ENCODE measurements at regions not wholly inside any gene's neighbourhood (a gene's known extent, or its start where the extent isn't known, plus 50 kb on each side); places are given as distances from the start of the nearest gene placed in this dataset.

GRCh38 chr15:36275656-36276055 lies 303.8 kb upstream of the CDIN1 start:
- intact Hi-C loops (cut with micrococcal nuclease; ENCODE audit: unreplicated experiment) (no loop called here), in situ Hi-C loops (cut with MboI) (no loop called here)
- H3K9me3 ChIP-seq (replicated peaks; ENCODE audit: control insufficient read depth, insufficient read depth, low read length), result no peaks in the 10 kb centered on the region; the same call in 2 of the 3 replicates
- no peaks in the 10 kb centered on the region for H3K27me3 ChIP-seq (replicated peaks in 1 of 2; ENCODE audit: control insufficient read depth in 2 of 2, insufficient read depth in 2 of 2, low read length in 1 of 2)
- H3K27ac ChIP-seq (ENCODE audit: control insufficient read depth, insufficient read depth), result no peak overlapping the region
- H3K4me2 ChIP-seq (ENCODE audit: control insufficient read depth, insufficient read depth), result no peak overlapping the region
- BruUV-seq (replicated peaks), result no TSS peak
- H2AFZ ChIP-seq (ENCODE audit: control insufficient read depth, low read depth, low read length), result no peak overlapping the region
- no peaks in the 10 kb centered on the region for H3K36me3 ChIP-seq (ENCODE audit: control insufficient read depth in 2 of 2, insufficient read depth in 2 of 2, low read length in 1 of 2)
- H4K20me1 ChIP-seq (ENCODE audit: control insufficient read depth, insufficient read depth), result no peaks in the 10 kb centered on the region
- H3K4me1 ChIP-seq (ENCODE audit: control insufficient read depth, insufficient read depth, low read length), result no peaks in the 10 kb centered on the region
- ChIA-PET SMC1A (ENCODE audit: uncharacterized antibody, unreplicated experiment) (no interaction called here), CTCF (no interaction called here), RAD21 (ENCODE audit: unreplicated experiment) (no interaction called here), POLR2A (no interaction called here)
- WGBS (ENCODE audit: insufficient coverage, insufficient replicate concordance, low lambda C conversion rate, missing lambda C conversion rate), result 3% methylated on average over 2 of the region's 2 CpGs
- H3K4me3 ChIP-seq, result no peak overlapping the region
- DNase-seq (ENCODE audit: low read depth, low spot score), result no peak
- H3K9ac ChIP-seq (ENCODE audit: control insufficient read depth, insufficient read depth, low read length), result no peak overlapping the region
- TF ChIP-seq NKRF (conservative IDR thresholded peaks at IDR 0.05), result no peak
- TF ChIP-seq CEBPZ (IDR thresholded peaks at IDR 0.05; ENCODE audit: low read depth, low read length), result no peak
- TF ChIP-seq SIN3A (IDR thresholded peaks at IDR 0.05; ENCODE audit: low read depth, low read length), result no peak
- no peak for TF ChIP-seq CREM (IDR thresholded peaks at IDR 0.05; ENCODE audit: low read depth)
- TF ChIP-seq SMAD1 (IDR thresholded peaks at IDR 0.05; ENCODE audit: low read depth, partially characterized antibody), result no peak
- TF ChIP-seq MEF2A (IDR thresholded peaks at IDR 0.05; ENCODE audit: insufficient read depth, low read depth, low read length), result no peak
- no peaks in the 10 kb centered on the region for H3K79me2 ChIP-seq (ENCODE audit: control insufficient read depth, insufficient read depth, low read length)
- ATAC-seq, result no peak
- FAIRE-seq, result no peak

Data from GM12878 (cell line).